Chondrocyte (in vitro differentiated cells): ENCODE measurements at regions not wholly inside any gene's neighbourhood (a gene's known extent, or its start where the extent isn't known, plus 50 kb on each side); places are given as distances from the start of the nearest gene placed in this dataset.

ENCODE experiments used
- DNase-seq: peaks from one replicate; pipeline ENCODE4 v3.0.0; 2021; ENCODE audit warnings: mixed read lengths, low spot score
- H3K27ac Mint-ChIP-seq: one replicate; pipeline ENCODE4 v1.8.0; 2021; ENCODE audit warnings: mild to moderate bottlenecking, moderate library complexity, mixed read lengths; ENCODE audit not compliant: unreplicated experiment
- H3K27me3 Mint-ChIP-seq: 2 replicates; pipeline ENCODE4 v1.8.0; 2021; ENCODE audit warnings: low read depth, mixed read lengths
- H3K36me3 Mint-ChIP-seq: 2 replicates; pipeline ENCODE4 v1.8.0; 2021; ENCODE audit warnings: low read depth, mixed read lengths
- H3K4me1 Mint-ChIP-seq: 2 replicates; pipeline ENCODE4 v1.8.0; 2021; ENCODE audit warnings: low read depth, mild to moderate bottlenecking, mixed read lengths
- H3K4me3 Mint-ChIP-seq: one replicate; pipeline ENCODE4 v1.8.0; 2021; ENCODE audit warnings: mild to moderate bottlenecking, moderate library complexity, mixed read lengths; ENCODE audit not compliant: unreplicated experiment
- H3K9me3 Mint-ChIP-seq: 2 replicates; pipeline ENCODE4 v1.8.0; 2021; ENCODE audit warnings: low read depth, mixed read lengths
- CTCF ChIP-seq: fragments of 200-600 bp; sonication (generic); IDR thresholded peaks from 2 replicates; pipeline ENCODE4 v1.5.0; 2021; ENCODE audit warnings: antibody characterized with exemption, mild to moderate bottlenecking, moderate library complexity

GRCh38 chr4:54568184-54568583 is 89.6 kb upstream of the KIT start:
- TF ChIP-seq CTCF, result no peak
- peaks cover 11% of the 10 kb centered on the region for H3K4me1 Mint-ChIP-seq
- DNase-seq, result no peak
- no peak overlapping the region for H3K4me3 Mint-ChIP-seq
- peak overlapping the region; percentile 32 for H3K27ac Mint-ChIP-seq
- no peaks in the 10 kb centered on the region for H3K9me3 Mint-ChIP-seq
- H3K36me3 Mint-ChIP-seq, result no peaks in the 10 kb centered on the region
- peaks cover 3% of the 10 kb centered on the region for H3K27me3 Mint-ChIP-seq

DNA sequence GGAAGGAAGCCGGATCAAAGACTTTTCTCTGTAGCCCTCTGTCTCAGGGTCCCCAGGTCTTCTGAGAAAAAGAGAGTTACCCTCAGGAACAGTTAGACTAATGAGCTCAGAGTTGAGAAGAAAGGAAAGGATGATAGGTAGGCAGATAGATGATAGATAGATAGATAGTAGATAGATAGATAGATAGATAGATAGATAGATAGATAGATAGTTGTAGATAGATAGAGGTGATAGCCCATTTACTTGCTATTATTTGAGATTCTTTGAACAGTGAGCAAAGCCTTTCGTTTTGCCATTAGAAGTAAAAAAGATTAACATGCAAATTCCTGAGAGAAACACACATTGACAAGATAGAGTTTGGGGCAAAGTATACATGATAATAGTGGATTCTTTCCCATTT is 86.9 kb upstream of the KIT start:
- H3K27me3 Mint-ChIP-seq, result peaks cover 3% of the 10 kb centered on the region
- no peak for DNase-seq
- H3K4me3 Mint-ChIP-seq, result no peak overlapping the region
- TF ChIP-seq CTCF, result no peak
- H3K4me1 Mint-ChIP-seq, result peaks cover 11% of the 10 kb centered on the region
- no peaks in the 10 kb centered on the region for H3K9me3 Mint-ChIP-seq
- H3K27ac Mint-ChIP-seq, result no peak overlapping the region
- no peaks in the 10 kb centered on the region for H3K36me3 Mint-ChIP-seq

- Mint-ChIP-seq H3K4me3 (no peak overlapping the region), H3K9me3 (no peaks in the 10 kb centered on the region), H3K27ac (no peak overlapping the region), H3K27me3 (peaks cover 3% of the 10 kb centered on the region), H3K36me3 (no peaks in the 10 kb centered on the region), H3K4me1 (peaks cover 11% of the 10 kb centered on the region)
- DNase-seq, result no peak
- no peak for TF ChIP-seq CTCF
Measured at GRCh38 chr4:54571293-54572151, 86.2 kb upstream of the KIT start.

GRCh38 chr4:54572152-54572542 is 85.6 kb upstream of the KIT start:
- H3K4me3 Mint-ChIP-seq, result no peak overlapping the region
- DNase-seq, result no peak
- H3K36me3 Mint-ChIP-seq, result no peaks in the 10 kb centered on the region
- no peak for TF ChIP-seq CTCF
- no peaks in the 10 kb centered on the region for H3K9me3 Mint-ChIP-seq
- H3K4me1 Mint-ChIP-seq, result peaks cover 11% of the 10 kb centered on the region
- no peak overlapping the region for H3K27ac Mint-ChIP-seq
- peaks cover 3% of the 10 kb centered on the region for H3K27me3 Mint-ChIP-seq

DNA sequence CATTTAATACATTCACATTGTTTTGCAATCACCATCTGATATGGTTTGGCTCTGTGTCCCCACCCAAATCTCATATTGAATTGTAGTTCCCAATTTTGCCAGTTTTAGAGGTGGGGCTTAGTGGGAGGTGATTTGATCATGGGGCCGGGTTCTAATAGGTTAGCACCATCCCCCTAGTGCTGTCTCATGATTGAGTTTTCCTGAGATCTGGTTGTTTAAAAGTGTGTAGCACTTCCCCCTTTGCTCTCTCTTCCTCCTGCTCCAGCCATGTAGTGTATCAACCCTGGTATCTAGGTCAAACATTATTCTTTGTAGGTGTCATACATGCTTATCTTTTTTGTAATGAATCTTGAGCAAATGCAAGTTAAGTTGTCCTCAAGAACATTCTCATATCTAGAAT is 83.3 kb upstream of the KIT start:
- no peak for TF ChIP-seq CTCF
- Mint-ChIP-seq H3K27ac (no peak overlapping the region), H3K36me3 (no peaks in the 10 kb centered on the region), H3K9me3 (no peaks in the 10 kb centered on the region), H3K4me1 (no peaks in the 10 kb centered on the region), H3K27me3 (peaks cover 3% of the 10 kb centered on the region), H3K4me3 (no peak overlapping the region)
- DNase-seq, result no peak
